Fibroblast of the aortic adventitia (primary cell): ENCODE measurements at regions not wholly inside any gene's neighbourhood (a gene's known extent, or its start where the extent isn't known, plus 50 kb on each side); places are given as distances from the start of the nearest gene placed in this dataset.

Experiments
- DNase-seq: peaks from one replicate; pipeline ENCODE4 v3.0.0-alpha.2; 2010; ENCODE audit warnings: low read depth
- H3K4me3 ChIP-seq: 2 replicates; pipeline ENCODE4 v1.5.1; 2011; ENCODE audit warnings: low read depth, mild to moderate bottlenecking, control low read depth, low read length, moderate library complexity
- TF ChIP-seq, protein P1 (sequence below): IDR thresholded peaks from 2 replicates; pipeline ENCODE4 v1.5.1; 2011; ENCODE audit warnings: mild to moderate bottlenecking, low read length, control low read depth, inconsistent platforms; ENCODE audit not compliant: insufficient read depth

DNA sequence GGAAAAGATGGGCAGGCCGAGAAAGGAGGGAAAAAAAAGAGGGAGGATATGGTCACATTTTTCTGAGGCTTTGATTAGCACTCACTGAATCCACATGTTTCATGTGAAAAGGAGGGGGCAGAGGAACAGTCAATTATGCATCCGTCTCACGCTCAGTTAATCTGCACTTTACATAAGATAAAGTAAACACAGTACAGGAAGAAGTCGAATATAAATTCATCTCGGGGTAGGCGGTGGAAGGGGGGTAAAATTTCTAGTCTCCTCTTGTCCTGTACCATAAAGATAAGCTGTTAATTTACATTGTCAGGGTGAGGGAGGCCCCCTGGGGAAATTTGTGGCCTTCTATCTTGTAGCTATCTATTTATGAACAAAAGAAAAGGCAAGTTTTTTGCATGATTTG is 73.1 kb upstream of the CES5A start:
- no peak for DNase-seq
- H3K4me3 ChIP-seq, result no peak overlapping the region
- TF ChIP-seq, protein P1, sequence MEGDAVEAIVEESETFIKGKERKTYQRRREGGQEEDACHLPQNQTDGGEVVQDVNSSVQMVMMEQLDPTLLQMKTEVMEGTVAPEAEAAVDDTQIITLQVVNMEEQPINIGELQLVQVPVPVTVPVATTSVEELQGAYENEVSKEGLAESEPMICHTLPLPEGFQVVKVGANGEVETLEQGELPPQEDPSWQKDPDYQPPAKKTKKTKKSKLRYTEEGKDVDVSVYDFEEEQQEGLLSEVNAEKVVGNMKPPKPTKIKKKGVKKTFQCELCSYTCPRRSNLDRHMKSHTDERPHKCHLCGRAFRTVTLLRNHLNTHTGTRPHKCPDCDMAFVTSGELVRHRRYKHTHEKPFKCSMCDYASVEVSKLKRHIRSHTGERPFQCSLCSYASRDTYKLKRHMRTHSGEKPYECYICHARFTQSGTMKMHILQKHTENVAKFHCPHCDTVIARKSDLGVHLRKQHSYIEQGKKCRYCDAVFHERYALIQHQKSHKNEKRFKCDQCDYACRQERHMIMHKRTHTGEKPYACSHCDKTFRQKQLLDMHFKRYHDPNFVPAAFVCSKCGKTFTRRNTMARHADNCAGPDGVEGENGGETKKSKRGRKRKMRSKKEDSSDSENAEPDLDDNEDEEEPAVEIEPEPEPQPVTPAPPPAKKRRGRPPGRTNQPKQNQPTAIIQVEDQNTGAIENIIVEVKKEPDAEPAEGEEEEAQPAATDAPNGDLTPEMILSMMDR, result no peak

DNA sequence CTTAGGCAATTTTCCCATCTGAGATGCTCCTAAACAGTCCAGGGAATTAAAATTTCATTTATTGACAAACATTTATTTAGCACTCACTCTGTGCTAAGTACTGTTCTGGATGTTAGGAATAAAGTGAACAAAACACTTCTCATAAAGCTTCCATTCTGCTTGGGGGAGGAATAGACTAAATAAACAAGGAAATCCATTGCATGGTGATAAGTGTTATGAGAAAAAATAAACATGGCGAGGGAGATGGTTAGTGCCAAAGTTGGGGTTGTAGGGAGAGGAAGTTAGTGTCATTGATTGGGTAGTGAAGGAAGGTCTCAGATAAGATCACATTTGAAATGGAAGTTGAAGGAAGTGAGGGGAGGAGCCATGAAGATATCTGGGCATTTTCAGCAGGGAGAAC is 72.2 kb upstream of the CES5A start:
- H3K4me3 ChIP-seq, result no peak overlapping the region
- DNase-seq, result no peak
- TF ChIP-seq, protein P1, result no peak

DNA sequence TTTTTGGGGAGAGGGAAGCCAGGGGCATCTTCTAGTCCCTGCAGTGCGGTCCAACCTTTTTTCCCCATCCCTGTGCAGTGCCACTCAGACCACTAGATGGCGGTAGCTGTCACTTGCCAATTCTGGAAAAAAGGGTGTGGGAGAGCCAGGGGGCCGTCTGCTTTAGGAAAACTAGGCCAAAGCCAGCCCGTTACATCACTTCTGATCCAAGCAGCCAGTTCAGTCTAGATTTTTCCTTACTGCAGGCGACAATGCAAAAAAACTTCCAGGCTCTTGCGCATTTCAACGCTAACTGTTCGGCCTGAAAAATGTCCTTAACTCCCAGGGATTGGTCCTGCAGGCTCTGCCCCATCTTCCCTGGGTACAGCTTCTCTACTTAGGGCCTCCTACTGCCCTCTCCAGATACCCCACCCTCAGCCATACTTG is 69.2 kb upstream of the CES5A start:
- DNase-seq, result peak; percentile 86
- no peak overlapping the region for H3K4me3 ChIP-seq
- TF ChIP-seq, protein P1, result peak; percentile 99

DNA sequence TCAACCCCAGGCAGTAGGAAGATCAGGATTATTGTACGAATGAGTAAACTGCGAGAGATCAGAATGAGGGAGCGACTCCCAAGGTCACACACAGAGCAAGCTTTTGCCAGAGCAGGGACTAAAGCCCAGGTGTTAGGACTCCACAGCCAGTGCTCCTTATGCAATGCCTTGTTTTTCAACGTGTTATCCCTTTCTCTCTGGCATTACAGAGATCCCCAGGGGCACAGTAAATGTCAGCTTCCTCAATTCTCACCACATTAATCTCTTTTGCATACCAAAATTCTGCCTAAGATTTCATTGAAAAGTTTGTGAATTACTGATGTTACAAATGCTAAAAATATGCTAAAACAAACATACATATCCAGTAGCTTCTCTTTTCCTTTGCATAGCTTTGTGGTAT is 68.1 kb upstream of the CES5A start:
- no peak overlapping the region for H3K4me3 ChIP-seq
- no peak for DNase-seq
- TF ChIP-seq, protein P1, result no peak

DNA sequence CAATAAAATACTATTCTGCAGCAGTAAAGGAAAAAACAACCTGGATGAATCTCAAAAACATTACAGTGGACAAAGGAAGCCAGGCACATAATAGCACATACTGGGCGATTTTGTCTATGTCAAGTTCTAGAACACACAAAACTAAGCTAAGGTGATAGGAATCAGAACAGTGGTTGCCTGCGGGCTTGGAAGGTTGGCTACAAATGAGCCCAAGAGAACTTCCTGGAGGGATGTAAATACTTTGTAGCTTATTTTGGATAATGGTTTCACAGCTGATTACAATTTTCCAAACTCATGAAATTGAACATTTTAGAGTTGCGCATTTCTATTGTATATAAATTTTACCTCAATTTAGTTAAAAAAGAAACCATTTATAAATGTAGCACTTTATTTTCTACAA is 67.6 kb upstream of the CES5A start:
- no peak overlapping the region for H3K4me3 ChIP-seq
- no peak for DNase-seq
- TF ChIP-seq, protein P1, result no peak

DNA sequence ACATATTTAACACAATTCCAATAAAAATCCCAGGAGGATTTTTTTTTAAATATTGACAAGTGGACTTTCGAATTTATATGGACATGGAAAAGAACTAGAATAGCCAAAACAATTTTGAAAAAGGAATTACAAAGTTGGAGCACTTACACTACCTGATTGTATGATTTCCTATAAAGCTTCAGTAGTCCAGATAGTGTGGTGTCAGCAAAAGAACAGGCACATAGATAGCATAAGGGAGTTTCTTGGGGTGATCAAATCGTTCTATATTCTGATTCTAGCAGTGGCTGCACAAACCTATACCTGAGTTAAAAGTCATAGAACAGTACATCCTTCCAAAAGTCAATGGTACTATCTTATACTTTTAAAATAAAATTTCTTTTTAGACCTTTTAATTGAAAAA is 66.4 kb upstream of the CES5A start:
- no peak for DNase-seq
- H3K4me3 ChIP-seq, result no peak overlapping the region
- TF ChIP-seq, protein P1, result no peak

DNA sequence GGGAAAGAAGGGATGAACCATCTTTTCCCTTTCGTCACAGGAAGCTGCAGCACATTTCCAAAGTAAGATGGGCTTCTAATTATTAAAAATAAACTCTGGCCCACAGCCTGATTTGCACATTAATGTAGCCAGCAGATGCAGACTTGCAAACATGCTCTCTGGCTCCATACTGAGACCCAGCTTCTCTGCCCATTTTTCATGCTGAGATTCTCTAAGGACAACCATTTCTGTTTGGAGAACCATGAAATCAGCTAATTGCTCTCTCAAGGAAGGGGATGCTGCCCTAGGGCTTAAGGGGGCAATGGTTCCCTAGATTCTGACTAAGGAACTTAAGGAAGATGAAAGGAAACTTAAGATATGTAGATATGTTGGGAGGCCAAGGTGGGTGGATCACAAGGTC is 63.0 kb upstream of the CES5A start:
- TF ChIP-seq, protein P1, result no peak
- DNase-seq, result no peak
- H3K4me3 ChIP-seq, result no peak overlapping the region
